ENCODE measurements at regions not wholly inside any gene's neighbourhood (a gene's known extent, or its start where the extent isn't known, plus 50 kb on each side); places are given as distances from the start of the nearest gene placed in this dataset.

- no peak overlapping the region for H3K4me3 ChIP-seq (ENCODE audit: low read depth in 2 of 2, low read length in 2 of 2)
- H3K27ac ChIP-seq (ENCODE audit: low read length): no peak overlapping the region
- ATAC-seq: no peak
- no peak for TF ChIP-seq CTCF (IDR thresholded peaks at IDR 0.05)
- intact Hi-C loops (cut with micrococcal nuclease; ENCODE audit: unreplicated experiment) (no loop called here), in situ Hi-C loops (cut with HindIII; ENCODE audit: low pct_unique_long_range_greater_than_20kb, low sequenced_read_pairs) (no loop called here)
- DNase-seq (ENCODE audit: low read depth, low spot score): no peak
- no peaks in the 10 kb centered on the region for H3K9me3 ChIP-seq (ENCODE audit: control insufficient read depth, insufficient read depth, low read depth, low read length)
- no peaks in the 10 kb centered on the region for H3K36me3 ChIP-seq (ENCODE audit: control insufficient read depth, insufficient read depth, low read length)
- no peaks in the 10 kb centered on the region for H3K27me3 ChIP-seq (ENCODE audit: control insufficient read depth, insufficient read depth, low read length)
- ChIA-PET CTCF (no interaction called here), POLR2A (no interaction called here)
- H3K4me1 ChIP-seq (ENCODE audit: control insufficient read depth, insufficient read depth, low read length): no peaks in the 10 kb centered on the region
- no TSS peak for BruUV-seq (replicated peaks)
Measured at GRCh38 chr11:92506809-92507336, 282.3 kb downstream of the FAT3 start.

- Histone ChIP-seq H3K27ac (ENCODE audit: low read length) (no peak overlapping the region), H3K4me3 (ENCODE audit: low read depth in 2 of 2, low read length in 2 of 2) (no peak overlapping the region), H3K4me1 (ENCODE audit: control insufficient read depth, insufficient read depth, low read length) (no peaks in the 10 kb centered on the region), H3K27me3 (ENCODE audit: control insufficient read depth, insufficient read depth, low read length) (no peaks in the 10 kb centered on the region), H3K36me3 (ENCODE audit: control insufficient read depth, insufficient read depth, low read length) (no peaks in the 10 kb centered on the region), H3K9me3 (ENCODE audit: control insufficient read depth, insufficient read depth, low read depth, low read length) (no peaks in the 10 kb centered on the region)
- intact Hi-C loops (cut with micrococcal nuclease; ENCODE audit: unreplicated experiment) (no loop called here), in situ Hi-C loops (cut with HindIII; ENCODE audit: low pct_unique_long_range_greater_than_20kb, low sequenced_read_pairs) (no loop called here)
- ChIA-PET POLR2A (no interaction called here), CTCF (no interaction called here)
- no peak for ATAC-seq
- BruUV-seq (replicated peaks): no TSS peak
- TF ChIP-seq POLR2AphosphoS5 (IDR thresholded peaks at IDR 0.05; ENCODE audit: low read depth, low read length): no peak
- no peak for TF ChIP-seq REST (IDR thresholded peaks at IDR 0.05; ENCODE audit: insufficient read depth in 1 of 2, low read depth in 2 of 2, low read length in 1 of 2)
- no peak for TF ChIP-seq CTCF (IDR thresholded peaks at IDR 0.05)
- no peak for TF ChIP-seq TCF7L2 (IDR thresholded peaks at IDR 0.05; ENCODE audit: low read depth, low read length)
- TF ChIP-seq SIN3A (IDR thresholded peaks at IDR 0.05; ENCODE audit: borderline replicate concordance, insufficient read depth, low read depth, low read length): no peak
- DNase-seq (ENCODE audit: low read depth, low spot score): no peak
Measured at GRCh38 chr11:92510591-92510990, 286.0 kb downstream of the FAT3 start.

Data from Panc1 (cell line).